ENCODE measurements at regions not wholly inside any gene's neighbourhood (a gene's known extent, or its start where the extent isn't known, plus 50 kb on each side); places are given as distances from the start of the nearest gene placed in this dataset.

GRCh38 chr7:12136523-12136922, 74.6 kb upstream of the TMEM106B start:
- DNase-seq, result no peak

GRCh38 chr7:12137283-12137682, 73.8 kb upstream of the TMEM106B start:
- DNase-seq, result no peak

- DNase-seq, result no peak
These were observed 72.7 kb upstream of the TMEM106B start for GRCh38 chr7:12138421-12138820.

- no peak for DNase-seq
These were observed 71.7 kb upstream of the TMEM106B start for GRCh38 chr7:12139416-12139815.

- DNase-seq, result no peak
These were observed 64.3 kb upstream of the TMEM106B start for GRCh38 chr7:12146813-12147212.

- DNase-seq, result no peak
These were observed 58.7 kb upstream of the TMEM106B start for GRCh38 chr7:12152196-12152918.

GRCh38 chr7:12154119-12154518, 57.0 kb upstream of the TMEM106B start:
- DNase-seq, result no peak

- DNase-seq, result no peak
These were observed 53.6 kb upstream of the TMEM106B start for GRCh38 chr7:12157517-12157916.

GRCh38 chr7:12158334-12159060, 52.6 kb upstream of the TMEM106B start:
- DNase-seq, result no peak

- DNase-seq, result no peak
These were observed 49.9 kb upstream of the TMEM106B start for GRCh38 chr7:12161146-12161545.

Measured in left hindlimb (tissue), 1 donor.